Gastroesophageal sphincter (tissue), 3 donors: ENCODE measurements at regions not wholly inside any gene's neighbourhood (a gene's known extent, or its start where the extent isn't known, plus 50 kb on each side); places are given as distances from the start of the nearest gene placed in this dataset.

Experiments used
- EP300 ChIP-seq: sonication (generic); formaldehyde crosslinking; IDR thresholded peaks from one replicate; pipeline ENCODE4 v1.6.1; 2017; ENCODE audit warnings: antibody characterized with exemption, mild to moderate bottlenecking
- POLR2A ChIP-seq, 2 donors: fragments of 450-650 bp; IDR thresholded peaks; one replicate each; pipeline ENCODE4 v1.6.1; 2017; ENCODE audit warnings: antibody characterized with exemption in 2 of 2, mild to moderate bottlenecking in 2 of 2, moderate library complexity in 1 of 2
- POLR2AphosphoS5 ChIP-seq: sonication (generic); formaldehyde crosslinking; IDR thresholded peaks from one replicate; pipeline ENCODE4 v1.6.1; 2017; ENCODE audit warnings: antibody characterized with exemption
- TF ChIP-seq, protein P1 (sequence below), 4 experiments: fragments of 200-600 bp in 2 of 4; fragments of 450-650 bp in 2 of 4; sonication (generic) in 1 of 4; IDR thresholded peaks; one replicate each; pipeline ENCODE4 v1.5.1; 2017 to 2019; ENCODE audit warnings: antibody characterized with exemption in 4 of 4, mild to moderate bottlenecking in 2 of 4, moderate library complexity in 2 of 4

DNA sequence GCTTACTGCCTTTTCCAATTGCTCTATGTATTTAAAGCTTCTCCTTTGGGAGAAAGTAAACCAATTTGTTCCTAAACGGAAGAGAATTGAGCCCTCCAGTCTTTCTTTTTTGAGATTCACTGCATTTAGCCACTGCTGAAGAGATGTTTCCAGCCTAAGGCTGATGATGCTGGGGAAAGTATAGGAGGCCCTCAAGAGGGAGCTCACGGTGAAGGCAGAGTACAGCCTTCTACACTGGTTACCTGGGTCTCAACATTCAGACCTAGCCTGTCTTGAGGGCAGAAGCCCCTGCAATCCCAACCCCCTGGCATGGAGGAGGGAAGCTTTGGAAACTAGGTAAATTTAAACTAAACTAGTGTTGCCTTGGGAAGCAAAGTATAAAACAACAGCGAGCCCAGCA lies 316.7 kb upstream of the TPK1 start:
- TF ChIP-seq, protein P1, sequence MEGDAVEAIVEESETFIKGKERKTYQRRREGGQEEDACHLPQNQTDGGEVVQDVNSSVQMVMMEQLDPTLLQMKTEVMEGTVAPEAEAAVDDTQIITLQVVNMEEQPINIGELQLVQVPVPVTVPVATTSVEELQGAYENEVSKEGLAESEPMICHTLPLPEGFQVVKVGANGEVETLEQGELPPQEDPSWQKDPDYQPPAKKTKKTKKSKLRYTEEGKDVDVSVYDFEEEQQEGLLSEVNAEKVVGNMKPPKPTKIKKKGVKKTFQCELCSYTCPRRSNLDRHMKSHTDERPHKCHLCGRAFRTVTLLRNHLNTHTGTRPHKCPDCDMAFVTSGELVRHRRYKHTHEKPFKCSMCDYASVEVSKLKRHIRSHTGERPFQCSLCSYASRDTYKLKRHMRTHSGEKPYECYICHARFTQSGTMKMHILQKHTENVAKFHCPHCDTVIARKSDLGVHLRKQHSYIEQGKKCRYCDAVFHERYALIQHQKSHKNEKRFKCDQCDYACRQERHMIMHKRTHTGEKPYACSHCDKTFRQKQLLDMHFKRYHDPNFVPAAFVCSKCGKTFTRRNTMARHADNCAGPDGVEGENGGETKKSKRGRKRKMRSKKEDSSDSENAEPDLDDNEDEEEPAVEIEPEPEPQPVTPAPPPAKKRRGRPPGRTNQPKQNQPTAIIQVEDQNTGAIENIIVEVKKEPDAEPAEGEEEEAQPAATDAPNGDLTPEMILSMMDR (IDR thresholded peaks at IDR 0.05), result no peak
- TF ChIP-seq POLR2A (IDR thresholded peaks at IDR 0.05), result no peak
- TF ChIP-seq EP300, result no peak
- no peak for TF ChIP-seq POLR2AphosphoS5
